ENCODE measurements at regions not wholly inside any gene's neighbourhood (a gene's known extent, or its start where the extent isn't known, plus 50 kb on each side); places are given as distances from the start of the nearest gene placed in this dataset.
"Not testable (repeated sequence)": the region's sequence is repeated elsewhere in the genome, so short reads cannot be mapped to it uniquely, and the experiment has no call there.

DNA sequence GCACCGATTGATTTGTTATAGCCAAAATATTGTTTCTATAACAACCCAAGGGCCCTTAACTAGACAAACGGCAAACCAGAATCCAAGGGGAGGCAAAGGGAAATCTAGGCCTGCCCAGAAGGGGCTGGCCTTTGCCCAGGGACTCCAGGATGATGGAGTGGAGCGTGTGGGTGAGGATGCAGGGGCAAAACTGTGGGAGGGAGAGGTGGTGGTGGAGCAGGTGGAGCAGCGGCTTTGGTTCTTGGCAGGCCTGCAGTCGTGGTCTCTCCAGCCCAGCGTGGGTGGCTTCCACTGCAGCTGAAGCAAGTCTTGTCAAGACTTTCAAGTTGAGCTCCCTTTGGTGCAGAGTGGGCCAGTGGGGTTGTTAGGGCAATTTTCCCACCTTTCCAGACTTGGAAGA, 98.6 kb upstream of the TBCA start:
- H3K4me3 ChIP-seq (ENCODE audit: low read length) = no peak overlapping the region
- H3K4me1 ChIP-seq (ENCODE audit: insufficient read depth, low read length) = no peaks in the 10 kb centered on the region
- no peak overlapping the region for H2AFZ ChIP-seq (ENCODE audit: low read depth, low read length)
- no peaks in the 10 kb centered on the region for H3K9me3 ChIP-seq (ENCODE audit: low read length)
- H3K27me3 ChIP-seq (ENCODE audit: insufficient read depth, low read length) = peaks cover 43% of the 10 kb centered on the region
- no peaks in the 10 kb centered on the region for H3K36me3 ChIP-seq (ENCODE audit: insufficient read depth, low read length)

DNA sequence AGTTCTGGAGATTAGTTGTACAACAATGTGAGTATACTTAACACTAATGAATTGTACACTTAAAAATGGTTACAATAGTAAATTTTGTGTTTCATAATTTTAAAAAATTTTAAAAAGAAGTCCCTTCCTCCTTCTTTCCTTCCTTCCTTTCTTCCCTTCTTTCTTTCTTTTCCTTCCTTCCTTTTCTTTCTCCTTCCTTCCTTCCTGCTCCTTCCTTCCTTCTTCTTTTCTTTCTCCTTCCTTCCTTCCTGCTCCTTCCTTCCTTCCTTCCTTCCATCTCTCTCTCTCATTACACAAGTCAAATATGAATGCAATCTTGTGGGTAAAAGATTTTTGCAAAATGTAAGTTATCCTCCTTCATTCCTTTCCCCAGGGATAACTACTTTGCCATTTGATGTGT, 97.1 kb upstream of the TBCA start:
- no peaks in the 10 kb centered on the region for H3K4me1 ChIP-seq (ENCODE audit: insufficient read depth, low read length)
- peaks cover 49% of the 10 kb centered on the region for H3K27me3 ChIP-seq (ENCODE audit: insufficient read depth, low read length)
- no peaks in the 10 kb centered on the region for H3K36me3 ChIP-seq (ENCODE audit: insufficient read depth, low read length)
- no peaks in the 10 kb centered on the region for H3K9me3 ChIP-seq (ENCODE audit: low read length)
- H2AFZ ChIP-seq (ENCODE audit: low read depth, low read length) = no peak overlapping the region
- no peak overlapping the region for H3K4me3 ChIP-seq (ENCODE audit: low read length)

DNA sequence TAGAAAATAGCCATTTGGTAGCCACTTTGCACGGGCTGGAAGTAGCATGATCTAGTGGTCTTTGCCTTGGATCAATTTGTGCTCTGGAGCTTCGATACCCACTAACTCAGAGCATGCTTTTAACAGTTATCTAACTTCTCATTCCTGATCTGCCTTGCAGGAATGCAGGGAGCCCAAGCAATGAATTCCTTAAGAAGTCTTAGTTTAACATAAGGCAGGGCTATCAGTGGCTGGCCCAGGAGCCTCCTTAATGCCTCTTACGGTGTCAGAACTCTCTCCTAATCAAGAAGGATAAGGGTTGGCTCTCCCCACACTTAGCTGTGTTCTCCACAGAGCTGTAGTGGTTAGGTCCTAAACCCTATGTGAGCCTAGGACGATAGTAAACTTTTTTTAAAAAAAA, 95.8 kb upstream of the TBCA start:
- peaks cover 46% of the 10 kb centered on the region for H3K27me3 ChIP-seq (ENCODE audit: insufficient read depth, low read length)
- H2AFZ ChIP-seq (ENCODE audit: low read depth, low read length) = no peak overlapping the region
- no peaks in the 10 kb centered on the region for H3K9me3 ChIP-seq (ENCODE audit: low read length)
- H3K4me3 ChIP-seq (ENCODE audit: low read length) = no peak overlapping the region
- H3K4me1 ChIP-seq (ENCODE audit: insufficient read depth, low read length) = no peaks in the 10 kb centered on the region
- H3K36me3 ChIP-seq (ENCODE audit: insufficient read depth, low read length) = no peaks in the 10 kb centered on the region

DNA sequence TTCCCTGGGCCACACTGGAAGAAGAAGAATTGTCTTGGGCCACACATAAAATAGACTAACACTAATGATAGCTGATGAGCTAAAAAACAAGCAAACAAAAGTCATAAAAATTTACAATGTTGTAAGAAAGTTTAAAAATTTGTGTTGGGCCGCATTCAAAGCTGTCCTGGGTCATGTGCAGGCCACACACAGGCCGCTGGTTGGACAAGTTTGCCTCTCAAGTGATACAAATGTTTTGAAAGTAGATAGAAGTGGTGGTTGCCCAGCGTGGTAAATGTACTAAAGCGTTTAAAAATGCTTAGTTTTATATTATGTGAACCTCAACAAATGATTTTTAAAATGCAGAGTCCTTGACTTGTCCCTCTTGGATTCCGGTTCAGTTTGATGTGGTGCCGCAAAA, 94.9 kb upstream of the TBCA start:
- Histone ChIP-seq H3K9me3 (ENCODE audit: low read length) (no peaks in the 10 kb centered on the region), H3K36me3 (ENCODE audit: insufficient read depth, low read length) (no peaks in the 10 kb centered on the region), H3K27me3 (ENCODE audit: insufficient read depth, low read length) (peaks cover 47% of the 10 kb centered on the region), H3K4me3 (ENCODE audit: low read length) (no peak overlapping the region), H2AFZ (ENCODE audit: low read depth, low read length) (no peak overlapping the region), H3K4me1 (ENCODE audit: insufficient read depth, low read length) (no peaks in the 10 kb centered on the region)

DNA sequence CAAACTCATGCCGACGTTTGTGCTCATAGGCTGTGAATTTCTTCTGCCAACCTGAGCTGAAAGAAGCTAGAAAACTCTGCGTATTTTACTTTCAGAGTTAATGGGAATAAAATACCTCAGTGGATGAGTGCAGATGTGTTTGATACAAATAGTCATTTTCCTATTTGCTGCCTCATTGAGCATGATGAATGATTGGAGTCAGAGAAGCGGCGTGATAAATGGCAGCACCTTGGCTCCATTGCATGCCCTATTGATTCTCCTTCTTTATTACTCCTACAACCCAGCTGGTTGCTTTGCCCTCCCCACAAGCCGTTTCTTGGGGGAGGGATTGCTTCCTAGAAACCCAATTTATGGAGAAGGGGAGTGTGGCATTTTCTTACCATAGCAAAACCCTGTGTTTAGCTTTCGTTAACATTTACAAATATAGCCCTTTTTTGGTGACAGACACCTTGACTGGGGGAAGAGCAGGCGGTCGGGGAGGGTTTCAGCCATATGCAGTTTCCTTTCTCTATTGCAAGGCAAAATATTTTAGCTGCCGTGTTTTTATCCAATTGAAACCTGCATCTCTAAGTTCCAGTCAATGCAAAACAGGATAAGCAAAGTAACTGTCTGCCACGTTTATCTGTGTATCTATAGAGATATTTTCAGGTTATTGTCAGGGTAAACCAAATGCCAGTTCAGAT, 93.1 kb upstream of the TBCA start:
- H3K4me3 ChIP-seq (ENCODE audit: low read length) = no peak overlapping the region
- H3K4me1 ChIP-seq (ENCODE audit: insufficient read depth, low read length) = no peaks in the 10 kb centered on the region
- H3K27me3 ChIP-seq (ENCODE audit: insufficient read depth, low read length) = peaks cover 42% of the 10 kb centered on the region
- H3K36me3 ChIP-seq (ENCODE audit: insufficient read depth, low read length) = no peaks in the 10 kb centered on the region
- H2AFZ ChIP-seq (ENCODE audit: low read depth, low read length) = no peak overlapping the region
- H3K9me3 ChIP-seq (ENCODE audit: low read length) = no peaks in the 10 kb centered on the region

DNA sequence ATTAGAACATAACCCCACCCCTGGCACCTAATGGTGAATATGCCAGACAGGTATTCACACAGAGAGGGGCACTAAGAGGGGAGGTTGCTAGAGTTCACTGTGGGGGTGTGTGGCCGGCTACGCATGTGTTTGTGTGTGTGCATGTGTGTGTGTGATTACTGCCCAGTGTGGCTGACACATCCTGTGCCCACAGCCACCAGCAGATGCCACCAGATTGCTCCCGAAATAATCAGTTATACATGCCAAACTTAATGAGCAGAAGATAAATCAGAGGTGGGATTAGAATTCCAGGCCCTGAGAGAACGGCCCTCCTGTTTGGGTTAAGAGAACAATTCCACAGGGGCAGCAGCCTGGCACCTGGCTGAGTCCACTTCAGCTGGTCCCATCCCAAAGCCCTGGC, 91.8 kb upstream of the TBCA start:
- Histone ChIP-seq H3K27me3 (ENCODE audit: insufficient read depth, low read length) (peaks cover 54% of the 10 kb centered on the region), H3K4me3 (ENCODE audit: low read length) (no peak overlapping the region), H3K4me1 (ENCODE audit: insufficient read depth, low read length) (no peaks in the 10 kb centered on the region), H3K9me3 (ENCODE audit: low read length) (no peaks in the 10 kb centered on the region), H2AFZ (ENCODE audit: low read depth, low read length) (no peak overlapping the region), H3K36me3 (ENCODE audit: insufficient read depth, low read length) (no peaks in the 10 kb centered on the region)

DNA sequence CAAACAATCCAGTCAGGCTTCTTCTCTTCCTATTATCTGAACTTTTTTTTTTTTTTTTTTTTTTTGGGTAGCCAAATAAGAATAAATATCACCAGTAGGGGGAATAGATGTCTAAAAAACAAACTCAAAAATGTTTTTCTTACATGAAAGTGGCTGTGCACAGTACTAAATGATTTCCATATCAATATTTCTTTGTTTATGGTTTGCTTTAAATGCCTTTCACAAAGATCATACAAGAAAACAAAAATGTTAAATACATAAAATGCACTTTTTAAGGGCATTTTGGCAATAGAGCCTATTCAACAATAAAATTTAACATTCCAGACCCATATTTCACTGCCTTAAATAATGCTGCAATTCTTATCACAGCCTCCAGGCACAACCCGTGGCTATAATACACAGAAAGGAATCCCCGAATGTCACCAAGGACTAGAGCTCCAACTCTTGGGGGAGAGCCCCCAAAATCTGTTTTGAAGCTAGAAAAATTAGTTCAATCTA, 91.1 kb upstream of the TBCA start:
- no peak overlapping the region for H3K4me3 ChIP-seq (ENCODE audit: low read length)
- no peaks in the 10 kb centered on the region for H3K4me1 ChIP-seq (ENCODE audit: insufficient read depth, low read length)
- no peaks in the 10 kb centered on the region for H3K36me3 ChIP-seq (ENCODE audit: insufficient read depth, low read length)
- no peaks in the 10 kb centered on the region for H3K9me3 ChIP-seq (ENCODE audit: low read length)
- no peak overlapping the region for H2AFZ ChIP-seq (ENCODE audit: low read depth, low read length)
- H3K27me3 ChIP-seq (ENCODE audit: insufficient read depth, low read length) = peaks cover 60% of the 10 kb centered on the region

DNA sequence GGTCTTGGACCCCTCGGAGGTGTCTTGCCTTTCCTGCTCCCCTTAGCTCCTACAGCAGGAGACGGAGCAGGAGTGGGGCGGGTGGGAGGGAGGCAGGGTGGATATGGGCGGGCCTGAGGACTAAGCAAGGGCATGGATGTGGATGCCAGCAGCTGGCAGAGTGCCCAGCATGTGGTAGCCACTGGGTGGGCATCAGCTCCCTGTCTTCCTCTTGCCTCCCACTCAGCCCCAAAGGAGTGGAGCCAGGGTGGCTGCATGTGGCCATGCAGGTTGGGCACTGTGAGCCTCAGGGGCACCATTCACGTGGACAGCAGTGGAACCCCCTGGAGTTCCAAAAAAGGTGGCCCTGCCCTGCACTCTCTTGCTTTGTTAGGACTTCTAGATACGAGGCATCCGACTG, 90.1 kb upstream of the TBCA start:
- Histone ChIP-seq H3K4me1 (ENCODE audit: insufficient read depth, low read length) (no peaks in the 10 kb centered on the region), H3K4me3 (ENCODE audit: low read length) (no peak overlapping the region), H3K27me3 (ENCODE audit: insufficient read depth, low read length) (peaks cover 66% of the 10 kb centered on the region), H2AFZ (ENCODE audit: low read depth, low read length) (no peak overlapping the region), H3K9me3 (ENCODE audit: low read length) (no peaks in the 10 kb centered on the region), H3K36me3 (ENCODE audit: insufficient read depth, low read length) (no peaks in the 10 kb centered on the region)

DNA sequence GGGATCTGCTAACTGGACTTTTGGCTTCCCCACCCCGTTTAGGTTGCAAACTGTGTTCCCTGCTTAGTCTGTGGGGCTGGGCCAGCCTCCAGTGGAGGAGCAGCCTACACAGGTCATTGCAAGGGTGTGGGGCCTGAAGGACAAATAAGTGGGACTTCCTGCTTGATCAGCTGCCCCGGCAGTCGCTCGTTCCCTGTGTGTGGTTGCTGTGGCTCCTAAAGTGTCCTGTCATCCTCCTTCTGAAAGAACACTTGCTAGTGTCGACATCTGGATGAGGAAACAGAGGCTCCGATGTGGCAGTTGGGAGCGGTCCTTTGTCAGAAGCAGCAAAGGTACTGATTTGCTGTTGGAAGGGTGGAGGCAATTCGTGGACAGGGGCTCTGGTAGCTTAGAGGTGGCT, 88.9 kb upstream of the TBCA start:
- Histone ChIP-seq H3K36me3 (ENCODE audit: insufficient read depth, low read length) (no peaks in the 10 kb centered on the region), H3K9me3 (ENCODE audit: low read length) (no peaks in the 10 kb centered on the region), H3K4me3 (ENCODE audit: low read length) (no peak overlapping the region), H3K27me3 (ENCODE audit: insufficient read depth, low read length) (peaks cover 78% of the 10 kb centered on the region), H2AFZ (ENCODE audit: low read depth, low read length) (no peak overlapping the region), H3K4me1 (ENCODE audit: insufficient read depth, low read length) (no peaks in the 10 kb centered on the region)

DNA sequence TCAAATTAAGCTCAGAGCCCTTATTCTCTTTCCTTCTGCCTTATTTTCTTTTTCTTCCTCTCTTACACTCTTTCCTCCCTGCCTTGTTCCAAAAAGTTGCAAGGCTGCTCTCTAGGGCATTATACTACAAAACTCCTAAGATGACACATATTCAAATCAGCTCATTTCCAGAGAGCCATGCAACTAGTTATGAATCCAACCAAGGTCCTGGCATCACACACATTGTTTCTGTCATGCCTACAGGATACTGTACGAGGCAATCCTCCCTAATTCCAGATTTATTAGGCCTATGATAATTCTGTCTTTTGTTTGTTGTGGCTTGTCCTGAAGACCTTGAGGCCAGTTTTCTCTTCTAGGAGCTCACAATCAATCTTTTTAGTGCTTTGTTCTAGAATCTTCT, 87.0 kb upstream of the TBCA start:
- H3K9me3 ChIP-seq (ENCODE audit: low read length) = no peaks in the 10 kb centered on the region
- peaks cover 77% of the 10 kb centered on the region for H3K27me3 ChIP-seq (ENCODE audit: insufficient read depth, low read length)
- H3K4me1 ChIP-seq (ENCODE audit: insufficient read depth, low read length) = no peaks in the 10 kb centered on the region
- H3K36me3 ChIP-seq (ENCODE audit: insufficient read depth, low read length) = no peaks in the 10 kb centered on the region
- no peak overlapping the region for H2AFZ ChIP-seq (ENCODE audit: low read depth, low read length)
- no peak overlapping the region for H3K4me3 ChIP-seq (ENCODE audit: low read length)

DNA sequence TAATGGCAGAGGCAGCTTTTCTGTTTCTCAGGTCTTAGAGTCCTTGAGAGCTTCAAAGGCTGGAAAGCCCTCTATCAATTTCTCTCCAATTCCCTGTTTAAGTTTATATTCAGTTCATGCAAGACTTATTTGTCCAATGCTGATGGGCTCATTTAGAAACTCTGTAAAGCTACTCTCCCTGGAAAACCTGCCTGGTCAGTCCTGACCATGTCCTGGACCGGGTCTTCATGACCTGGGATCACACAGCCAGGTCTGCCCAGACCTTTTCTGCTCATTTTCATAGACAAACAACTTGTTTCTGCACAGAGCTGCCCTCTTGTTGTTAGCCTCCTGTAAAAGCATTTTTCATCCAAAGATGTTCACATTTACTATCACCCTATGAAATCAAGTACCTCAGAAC, 85.4 kb upstream of the TBCA start:
- no peak overlapping the region for H3K4me3 ChIP-seq (ENCODE audit: low read length)
- H3K4me1 ChIP-seq (ENCODE audit: insufficient read depth, low read length) = no peaks in the 10 kb centered on the region
- no peaks in the 10 kb centered on the region for H3K9me3 ChIP-seq (ENCODE audit: low read length)
- H2AFZ ChIP-seq (ENCODE audit: low read depth, low read length) = no peak overlapping the region
- no peaks in the 10 kb centered on the region for H3K36me3 ChIP-seq (ENCODE audit: insufficient read depth, low read length)
- H3K27me3 ChIP-seq (ENCODE audit: insufficient read depth, low read length) = peaks cover 79% of the 10 kb centered on the region

DNA sequence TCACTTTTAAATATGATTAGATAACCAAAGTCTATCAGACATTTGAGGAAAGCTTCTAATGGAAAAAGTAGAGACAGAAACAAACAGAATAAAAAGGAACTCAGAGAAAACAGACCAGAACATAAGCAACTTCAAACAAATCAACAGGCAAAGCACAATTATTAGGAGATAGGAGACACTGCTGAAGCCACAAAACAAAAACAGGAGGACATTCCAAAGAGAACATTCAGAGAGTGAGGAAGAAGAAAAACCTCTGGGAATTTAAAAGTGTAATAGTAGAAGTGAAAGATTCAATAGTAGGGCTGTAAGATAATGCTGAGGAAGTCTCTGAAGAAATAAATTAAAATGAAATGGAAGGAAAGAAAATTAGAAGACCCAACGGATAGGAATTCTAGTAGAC, 83.2 kb upstream of the TBCA start:
- Histone ChIP-seq H3K9me3 (ENCODE audit: low read length) (no peaks in the 10 kb centered on the region), H2AFZ (ENCODE audit: low read depth, low read length) (no peak overlapping the region), H3K27me3 (ENCODE audit: insufficient read depth, low read length) (peaks cover 79% of the 10 kb centered on the region), H3K4me3 (ENCODE audit: low read length) (no peak overlapping the region), H3K4me1 (ENCODE audit: insufficient read depth, low read length) (no peaks in the 10 kb centered on the region), H3K36me3 (ENCODE audit: insufficient read depth, low read length) (no peaks in the 10 kb centered on the region)

DNA sequence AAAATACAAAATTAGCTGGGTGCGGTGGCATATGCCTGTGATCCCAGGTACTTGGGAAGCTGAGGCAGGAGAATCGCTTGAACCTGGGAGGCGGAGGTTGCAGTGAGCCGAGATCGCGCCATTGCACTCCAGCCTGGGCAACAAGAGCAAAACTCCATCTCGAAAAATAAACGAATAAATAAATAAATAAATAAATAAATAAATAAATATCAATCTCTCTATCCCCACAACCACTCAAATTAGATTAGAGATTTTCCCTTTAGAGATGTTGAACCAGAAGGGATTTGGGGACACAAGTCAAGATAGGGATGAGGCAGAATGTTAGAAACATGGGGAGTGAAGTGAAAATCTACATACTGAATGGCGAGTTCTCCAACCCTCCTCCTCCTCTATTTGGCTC, 82.5 kb upstream of the TBCA start:
- not testable (repeated sequence) for H2AFZ ChIP-seq (ENCODE audit: low read depth, low read length); H3K4me3 ChIP-seq (ENCODE audit: low read length); H3K9me3 ChIP-seq (ENCODE audit: low read length); H3K4me1 ChIP-seq (ENCODE audit: insufficient read depth, low read length); H3K36me3 ChIP-seq (ENCODE audit: insufficient read depth, low read length)
- H3K27me3 ChIP-seq (ENCODE audit: insufficient read depth, low read length) = peaks cover 79% of the 10 kb centered on the region

DNA sequence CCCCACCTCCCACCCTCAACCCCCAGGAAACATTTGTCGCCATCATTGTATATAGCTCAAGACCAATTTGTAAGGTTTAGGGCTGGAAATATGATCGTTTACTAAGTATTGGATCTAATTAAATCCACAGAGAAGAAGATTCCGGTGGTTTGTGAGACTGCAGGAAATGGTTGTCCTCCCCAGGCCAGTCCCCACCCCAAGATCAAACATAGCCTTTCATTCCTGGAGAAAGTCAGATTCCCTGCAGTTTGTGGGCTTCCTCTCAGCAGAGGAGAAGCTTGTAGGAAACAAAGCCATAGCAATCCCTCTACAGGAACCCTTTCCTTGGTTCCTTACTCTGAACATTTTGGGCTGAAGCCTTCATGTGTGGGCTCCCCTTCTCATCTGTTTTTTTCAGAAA, 79.2 kb upstream of the TBCA start:
- H3K4me3 ChIP-seq (ENCODE audit: low read length) = no peak overlapping the region
- H2AFZ ChIP-seq (ENCODE audit: low read depth, low read length) = no peak overlapping the region
- peaks cover 79% of the 10 kb centered on the region for H3K27me3 ChIP-seq (ENCODE audit: insufficient read depth, low read length)
- peaks cover 2% of the 10 kb centered on the region for H3K9me3 ChIP-seq (ENCODE audit: low read length)
- H3K4me1 ChIP-seq (ENCODE audit: insufficient read depth, low read length) = peaks cover 7% of the 10 kb centered on the region
- H3K36me3 ChIP-seq (ENCODE audit: insufficient read depth, low read length) = no peaks in the 10 kb centered on the region

Measured in neuron (in vitro differentiated cells).